Thymus (tissue), 11 donors: ENCODE measurements at regions not wholly inside any gene's neighbourhood (a gene's known extent, or its start where the extent isn't known, plus 50 kb on each side); places are given as distances from the start of the nearest gene placed in this dataset.
"Not testable (repeated sequence)": the region's sequence is repeated elsewhere in the genome, so short reads cannot be mapped to it uniquely, and the experiment has no call there.

Source experiments
- DNase-seq, 9 donors: peaks; one replicate each; pipeline ENCODE4 v3.0.0-alpha.2; 2013; ENCODE audit warnings: low spot score in 9 of 9, low read depth in 6 of 9, missing footprints in 1 of 9
- H3K27ac ChIP-seq, 2 donors: one replicate each; pipeline ENCODE4 v1.5.1; 2013; ENCODE audit warnings: control low read depth in 1 of 2, low read depth in 1 of 2, low read length in 1 of 2, mild to moderate bottlenecking in 1 of 2, moderate library complexity in 1 of 2
- H3K27me3 ChIP-seq, 2 donors: one replicate each; pipeline ENCODE4 v1.5.1; 2013; ENCODE audit warnings: low read length in 1 of 2; ENCODE audit not compliant: control insufficient read depth in 2 of 2, insufficient read depth in 1 of 2
- H3K36me3 ChIP-seq, 2 donors: one replicate each; pipeline ENCODE4 v1.5.1; 2013; ENCODE audit warnings: low read length in 1 of 2, mild to moderate bottlenecking in 1 of 2, moderate library complexity in 1 of 2; ENCODE audit not compliant: control insufficient read depth in 2 of 2, insufficient read depth in 2 of 2
- H3K4me1 ChIP-seq, 2 donors: one replicate each; pipeline ENCODE4 v1.5.1; 2013; ENCODE audit warnings: low read length in 2 of 2; ENCODE audit not compliant: control insufficient read depth in 2 of 2, insufficient read depth in 2 of 2
- H3K4me3 ChIP-seq, 2 donors: one replicate each; pipeline ENCODE4 v1.5.1; 2013; ENCODE audit warnings: low read length in 2 of 2, control low read depth in 1 of 2, mild to moderate bottlenecking in 1 of 2
- H3K9me3 ChIP-seq, 2 donors: one replicate each; pipeline ENCODE4 v1.5.1; 2013; ENCODE audit warnings: low read length in 1 of 2, mild to moderate bottlenecking in 1 of 2; ENCODE audit not compliant: control insufficient read depth in 2 of 2, insufficient read depth in 1 of 2
- WGBS: extraction: QIAGEN DNeasy Blood & Tissue Kit; methylation state at CpG from one replicate; pipeline ENCODE4 v1.1.7; 2013; 5-methylcytosine and 5-hydroxymethylcytosine counted together
- donor health status: healthy.

- H3K9me3 ChIP-seq: peaks cover 16 to 35% of the 10 kb centered on the region in 2 donors
- H3K27ac ChIP-seq, DNase-seq, H3K36me3 ChIP-seq, H3K4me3 ChIP-seq: not testable (repeated sequence)
- H3K27me3 ChIP-seq: peaks cover 9 to 29% of the 10 kb centered on the region in 2 donors
- peaks cover 0 to 12% of the 10 kb centered on the region in 2 donors for H3K4me1 ChIP-seq
- WGBS: 61% methylated on average over 52 of the region's 52 CpGs
Measured at GRCh38 chr9:63814970-63815669, 1469.9 kb downstream of the FOXD4L5 start.

GRCh38 chr9:63813391-63814021 lies 1471.5 kb downstream of the FOXD4L5 start:
- H3K36me3 ChIP-seq, H3K4me3 ChIP-seq, H3K27ac ChIP-seq, DNase-seq: not testable (repeated sequence)
- Histone ChIP-seq H3K9me3 (peaks cover 15 to 32% of the 10 kb centered on the region in 2 donors), H3K4me1 (peaks cover 0 to 12% of the 10 kb centered on the region in 2 donors), H3K27me3 (peaks cover 9 to 26% of the 10 kb centered on the region in 2 donors)
- 50% methylated on average over 39 of the region's 39 CpGs for WGBS

GRCh38 chr9:63812822-63813221 lies 1472.2 kb downstream of the FOXD4L5 start:
- H3K4me1 ChIP-seq, DNase-seq, H3K4me3 ChIP-seq, H3K36me3 ChIP-seq, H3K27ac ChIP-seq: not testable (repeated sequence)
- WGBS: 64% methylated on average over 34 of the region's 34 CpGs
- peaks cover 11 to 26% of the 10 kb centered on the region in 2 donors for H3K9me3 ChIP-seq
- peaks cover 5 to 22% of the 10 kb centered on the region in 2 donors for H3K27me3 ChIP-seq

- not testable (repeated sequence) for H3K9me3 ChIP-seq, H3K27me3 ChIP-seq, H3K4me1 ChIP-seq, DNase-seq, H3K4me3 ChIP-seq, H3K27ac ChIP-seq, H3K36me3 ChIP-seq
- WGBS: 68% methylated on average over 5 of the region's 5 CpGs
Measured at GRCh38 chr9:63804205-63804604, 1480.8 kb downstream of the FOXD4L5 start.

- H3K9me3 ChIP-seq: not testable (repeated sequence)
Measured at GRCh38 chr9:63794081-63794685, 1490.8 kb downstream of the FOXD4L5 start.

GRCh38 chr9:63787454-63787853 lies 1497.6 kb downstream of the FOXD4L5 start:
- H3K27ac ChIP-seq, H3K9me3 ChIP-seq, H3K4me1 ChIP-seq, H3K27me3 ChIP-seq, H3K36me3 ChIP-seq, H3K4me3 ChIP-seq, DNase-seq: not testable (repeated sequence)
- WGBS: 37% methylated on average over 3 of the region's 3 CpGs

More at GRCh38 chr9:63794081-63794685, 1490.8 kb downstream of the FOXD4L5 start:
- not testable (repeated sequence) for H3K4me3 ChIP-seq, H3K27me3 ChIP-seq, H3K4me1 ChIP-seq, H3K27ac ChIP-seq, DNase-seq, H3K36me3 ChIP-seq
- WGBS: 68% methylated on average over 8 of the region's 8 CpGs

- H3K9me3 ChIP-seq, DNase-seq, H3K27ac ChIP-seq, H3K4me1 ChIP-seq, H3K27me3 ChIP-seq, H3K4me3 ChIP-seq, H3K36me3 ChIP-seq: not testable (repeated sequence)
- WGBS: 86% methylated on average over 15 of the region's 15 CpGs
Measured at GRCh38 chr9:63785059-63785458, 1500.0 kb downstream of the FOXD4L5 start.

GRCh38 chr9:63784421-63784820 lies 1500.6 kb downstream of the FOXD4L5 start:
- not testable (repeated sequence) for DNase-seq, H3K36me3 ChIP-seq, H3K4me3 ChIP-seq, H3K4me1 ChIP-seq, H3K9me3 ChIP-seq, H3K27me3 ChIP-seq, H3K27ac ChIP-seq
- WGBS: 66% methylated on average over 21 of the region's 21 CpGs

- not testable (repeated sequence) for H3K4me3 ChIP-seq, H3K4me1 ChIP-seq, H3K27ac ChIP-seq, H3K27me3 ChIP-seq, H3K36me3 ChIP-seq, H3K9me3 ChIP-seq, DNase-seq
- WGBS: 67% methylated on average over 30 of the region's 33 CpGs
Measured at GRCh38 chr9:63781817-63782439, 1503.1 kb downstream of the FOXD4L5 start.
